GM12878 (cell line): ENCODE measurements at regions not wholly inside any gene's neighbourhood (a gene's known extent, or its start where the extent isn't known, plus 50 kb on each side); places are given as distances from the start of the nearest gene placed in this dataset.

Source experiments
- BMI1 ChIP-seq: fragments of 450-650 bp; IDR thresholded peaks from 2 replicates; pipeline ENCODE4 v1.6.1; 2016; ENCODE audit warnings: mild to moderate bottlenecking, moderate library complexity, borderline replicate concordance
- TF ChIP-seq, protein P1 (sequence below), 3 experiments: IDR thresholded peaks in 2 of 3; conservative IDR thresholded peaks in 1 of 3; 2 replicates each; pipeline ENCODE4 v1.5.1; 2011; ENCODE audit warnings: low read depth in 3 of 3, low read length in 3 of 3, mild to moderate bottlenecking in 3 of 3, control low read depth in 2 of 3, moderate library complexity in 2 of 3, inconsistent platforms in 1 of 3, mixed read lengths in 1 of 3; ENCODE audit not compliant: control insufficient read depth in 2 of 3, insufficient read depth in 1 of 3; ENCODE audit errors: extremely low read depth in 1 of 3
- TF ChIP-seq, protein P2 (sequence below): IDR thresholded peaks from 2 replicates; pipeline ENCODE4 v1.6.1; 2011; ENCODE audit warnings: low read depth, mild to moderate bottlenecking, low read length, moderate library complexity, borderline replicate concordance; ENCODE audit errors: extremely low read depth

DNA sequence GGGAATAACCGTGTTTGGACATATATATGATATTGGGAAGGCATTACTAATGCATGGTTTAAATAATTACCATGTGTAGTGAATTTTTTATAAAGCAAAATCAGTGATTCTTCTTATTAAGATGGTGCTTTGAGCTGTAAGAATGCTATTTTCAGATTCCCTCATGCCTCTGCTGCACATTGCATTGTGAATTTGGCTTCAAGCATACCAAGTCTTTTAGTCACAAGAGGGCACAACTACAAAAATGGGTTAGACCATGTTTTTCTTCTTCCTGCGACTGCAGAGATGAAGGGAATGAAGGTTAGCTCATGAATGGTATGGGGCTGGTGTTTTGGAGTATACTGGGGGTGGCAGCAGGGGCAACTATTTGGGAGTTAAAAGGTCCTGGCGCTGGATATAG is 320.1 kb downstream of the SLC4A3 start:
- no peak for TF ChIP-seq BMI1
- TF ChIP-seq, protein P1, sequence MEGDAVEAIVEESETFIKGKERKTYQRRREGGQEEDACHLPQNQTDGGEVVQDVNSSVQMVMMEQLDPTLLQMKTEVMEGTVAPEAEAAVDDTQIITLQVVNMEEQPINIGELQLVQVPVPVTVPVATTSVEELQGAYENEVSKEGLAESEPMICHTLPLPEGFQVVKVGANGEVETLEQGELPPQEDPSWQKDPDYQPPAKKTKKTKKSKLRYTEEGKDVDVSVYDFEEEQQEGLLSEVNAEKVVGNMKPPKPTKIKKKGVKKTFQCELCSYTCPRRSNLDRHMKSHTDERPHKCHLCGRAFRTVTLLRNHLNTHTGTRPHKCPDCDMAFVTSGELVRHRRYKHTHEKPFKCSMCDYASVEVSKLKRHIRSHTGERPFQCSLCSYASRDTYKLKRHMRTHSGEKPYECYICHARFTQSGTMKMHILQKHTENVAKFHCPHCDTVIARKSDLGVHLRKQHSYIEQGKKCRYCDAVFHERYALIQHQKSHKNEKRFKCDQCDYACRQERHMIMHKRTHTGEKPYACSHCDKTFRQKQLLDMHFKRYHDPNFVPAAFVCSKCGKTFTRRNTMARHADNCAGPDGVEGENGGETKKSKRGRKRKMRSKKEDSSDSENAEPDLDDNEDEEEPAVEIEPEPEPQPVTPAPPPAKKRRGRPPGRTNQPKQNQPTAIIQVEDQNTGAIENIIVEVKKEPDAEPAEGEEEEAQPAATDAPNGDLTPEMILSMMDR (IDR thresholded peaks at IDR 0.05 in 2 of 3, conservative IDR thresholded peaks at IDR 0.05 in 1 of 3; ENCODE audit: control insufficient read depth in 2 of 3, extremely low read depth in 1 of 3, insufficient read depth in 1 of 3, low read depth in 3 of 3, low read length in 3 of 3): no peak
- TF ChIP-seq, protein P2, sequence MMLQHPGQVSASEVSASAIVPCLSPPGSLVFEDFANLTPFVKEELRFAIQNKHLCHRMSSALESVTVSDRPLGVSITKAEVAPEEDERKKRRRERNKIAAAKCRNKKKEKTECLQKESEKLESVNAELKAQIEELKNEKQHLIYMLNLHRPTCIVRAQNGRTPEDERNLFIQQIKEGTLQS: no peak
